ENCODE measurements at regions not wholly inside any gene's neighbourhood (a gene's known extent, or its start where the extent isn't known, plus 50 kb on each side); places are given as distances from the start of the nearest gene placed in this dataset.

DNA sequence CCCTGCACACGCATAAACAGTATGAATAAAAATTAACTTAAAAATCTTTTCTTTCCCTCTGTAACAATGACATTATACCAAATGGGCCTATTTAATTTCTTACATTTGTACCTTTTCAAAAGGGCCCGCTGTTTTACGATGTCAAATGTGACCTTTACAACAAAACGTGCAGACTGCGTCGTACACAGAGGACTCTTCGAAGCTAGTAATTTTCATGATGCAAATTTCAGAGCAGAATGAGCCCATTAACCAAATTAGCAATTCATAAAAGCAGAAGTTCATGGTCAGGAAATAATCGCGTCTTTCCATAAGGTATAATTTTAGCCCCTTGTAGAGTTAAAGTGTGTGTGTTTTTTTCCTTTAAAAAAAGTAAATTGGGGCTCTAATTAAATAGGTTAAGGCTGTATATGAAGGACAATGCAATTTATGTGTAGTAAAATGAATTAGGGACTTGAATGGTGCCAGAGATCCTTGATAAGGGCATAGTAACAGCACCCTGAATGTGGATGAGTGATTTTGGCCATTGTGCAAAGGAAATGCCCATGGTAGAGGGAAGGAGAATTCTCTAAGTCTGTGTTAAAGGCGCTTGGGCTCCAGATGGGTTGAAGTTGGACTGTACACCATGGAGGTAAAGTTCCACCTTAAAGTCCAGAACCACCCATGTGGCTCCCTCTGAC lies 546.4 kb upstream of the EEF2KMT start:
- no peak for TF ChIP-seq POLR2A (IDR thresholded peaks at IDR 0.05)
- TF ChIP-seq, protein P1, sequence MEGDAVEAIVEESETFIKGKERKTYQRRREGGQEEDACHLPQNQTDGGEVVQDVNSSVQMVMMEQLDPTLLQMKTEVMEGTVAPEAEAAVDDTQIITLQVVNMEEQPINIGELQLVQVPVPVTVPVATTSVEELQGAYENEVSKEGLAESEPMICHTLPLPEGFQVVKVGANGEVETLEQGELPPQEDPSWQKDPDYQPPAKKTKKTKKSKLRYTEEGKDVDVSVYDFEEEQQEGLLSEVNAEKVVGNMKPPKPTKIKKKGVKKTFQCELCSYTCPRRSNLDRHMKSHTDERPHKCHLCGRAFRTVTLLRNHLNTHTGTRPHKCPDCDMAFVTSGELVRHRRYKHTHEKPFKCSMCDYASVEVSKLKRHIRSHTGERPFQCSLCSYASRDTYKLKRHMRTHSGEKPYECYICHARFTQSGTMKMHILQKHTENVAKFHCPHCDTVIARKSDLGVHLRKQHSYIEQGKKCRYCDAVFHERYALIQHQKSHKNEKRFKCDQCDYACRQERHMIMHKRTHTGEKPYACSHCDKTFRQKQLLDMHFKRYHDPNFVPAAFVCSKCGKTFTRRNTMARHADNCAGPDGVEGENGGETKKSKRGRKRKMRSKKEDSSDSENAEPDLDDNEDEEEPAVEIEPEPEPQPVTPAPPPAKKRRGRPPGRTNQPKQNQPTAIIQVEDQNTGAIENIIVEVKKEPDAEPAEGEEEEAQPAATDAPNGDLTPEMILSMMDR (IDR thresholded peaks at IDR 0.05), result no peak

Measured in uterus (tissue), 2 donors.